ENCODE measurements at regions not wholly inside any gene's neighbourhood (a gene's known extent, or its start where the extent isn't known, plus 50 kb on each side); places are given as distances from the start of the nearest gene placed in this dataset.

GRCh38 chr6:148177589-148178233, 164.9 kb upstream of the SASH1 start:
- Histone ChIP-seq H3K9me3 (no peaks in the 10 kb centered on the region), H3K4me3 (no peak overlapping the region), H3K4me1 (no peaks in the 10 kb centered on the region), H3K27ac (no peak overlapping the region), H3K4me2 (no peak overlapping the region)
- no peak for FAIRE-seq
- peak; percentile 67 to 71 for TF ChIP-seq RAD21 (conservative IDR thresholded peaks at IDR 0.05 in 1 of 2, IDR thresholded peaks at IDR 0.05 in 1 of 2)
- TF ChIP-seq TP53 (CRISPR knock-in tag; IDR thresholded peaks at IDR 0.05) = no peak
- TF ChIP-seq ZFP36 (IDR thresholded peaks at IDR 0.05; ENCODE audit: borderline replicate concordance, partially characterized antibody) = no peak
- TF ChIP-seq CEBPB (IDR thresholded peaks at IDR 0.05) = peak in 1 of 2 experiments; percentile 62; a peak in 2 of 4 replicates
- TF ChIP-seq HOXB5 (CRISPR knock-in tag; IDR thresholded peaks at IDR 0.05) = no peak
- TF ChIP-seq, protein P1, sequence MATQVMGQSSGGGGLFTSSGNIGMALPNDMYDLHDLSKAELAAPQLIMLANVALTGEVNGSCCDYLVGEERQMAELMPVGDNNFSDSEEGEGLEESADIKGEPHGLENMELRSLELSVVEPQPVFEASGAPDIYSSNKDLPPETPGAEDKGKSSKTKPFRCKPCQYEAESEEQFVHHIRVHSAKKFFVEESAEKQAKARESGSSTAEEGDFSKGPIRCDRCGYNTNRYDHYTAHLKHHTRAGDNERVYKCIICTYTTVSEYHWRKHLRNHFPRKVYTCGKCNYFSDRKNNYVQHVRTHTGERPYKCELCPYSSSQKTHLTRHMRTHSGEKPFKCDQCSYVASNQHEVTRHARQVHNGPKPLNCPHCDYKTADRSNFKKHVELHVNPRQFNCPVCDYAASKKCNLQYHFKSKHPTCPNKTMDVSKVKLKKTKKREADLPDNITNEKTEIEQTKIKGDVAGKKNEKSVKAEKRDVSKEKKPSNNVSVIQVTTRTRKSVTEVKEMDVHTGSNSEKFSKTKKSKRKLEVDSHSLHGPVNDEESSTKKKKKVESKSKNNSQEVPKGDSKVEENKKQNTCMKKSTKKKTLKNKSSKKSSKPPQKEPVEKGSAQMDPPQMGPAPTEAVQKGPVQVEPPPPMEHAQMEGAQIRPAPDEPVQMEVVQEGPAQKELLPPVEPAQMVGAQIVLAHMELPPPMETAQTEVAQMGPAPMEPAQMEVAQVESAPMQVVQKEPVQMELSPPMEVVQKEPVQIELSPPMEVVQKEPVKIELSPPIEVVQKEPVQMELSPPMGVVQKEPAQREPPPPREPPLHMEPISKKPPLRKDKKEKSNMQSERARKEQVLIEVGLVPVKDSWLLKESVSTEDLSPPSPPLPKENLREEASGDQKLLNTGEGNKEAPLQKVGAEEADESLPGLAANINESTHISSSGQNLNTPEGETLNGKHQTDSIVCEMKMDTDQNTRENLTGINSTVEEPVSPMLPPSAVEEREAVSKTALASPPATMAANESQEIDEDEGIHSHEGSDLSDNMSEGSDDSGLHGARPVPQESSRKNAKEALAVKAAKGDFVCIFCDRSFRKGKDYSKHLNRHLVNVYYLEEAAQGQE (IDR thresholded peaks at IDR 0.05) = no peak
- no peak for TF ChIP-seq RNF2 (IDR thresholded peaks at IDR 0.05; ENCODE audit: borderline replicate concordance, low read depth)
- peak; percentile 81 for TF ChIP-seq SMC3 (IDR thresholded peaks at IDR 0.05)
- TF ChIP-seq, protein P2, sequence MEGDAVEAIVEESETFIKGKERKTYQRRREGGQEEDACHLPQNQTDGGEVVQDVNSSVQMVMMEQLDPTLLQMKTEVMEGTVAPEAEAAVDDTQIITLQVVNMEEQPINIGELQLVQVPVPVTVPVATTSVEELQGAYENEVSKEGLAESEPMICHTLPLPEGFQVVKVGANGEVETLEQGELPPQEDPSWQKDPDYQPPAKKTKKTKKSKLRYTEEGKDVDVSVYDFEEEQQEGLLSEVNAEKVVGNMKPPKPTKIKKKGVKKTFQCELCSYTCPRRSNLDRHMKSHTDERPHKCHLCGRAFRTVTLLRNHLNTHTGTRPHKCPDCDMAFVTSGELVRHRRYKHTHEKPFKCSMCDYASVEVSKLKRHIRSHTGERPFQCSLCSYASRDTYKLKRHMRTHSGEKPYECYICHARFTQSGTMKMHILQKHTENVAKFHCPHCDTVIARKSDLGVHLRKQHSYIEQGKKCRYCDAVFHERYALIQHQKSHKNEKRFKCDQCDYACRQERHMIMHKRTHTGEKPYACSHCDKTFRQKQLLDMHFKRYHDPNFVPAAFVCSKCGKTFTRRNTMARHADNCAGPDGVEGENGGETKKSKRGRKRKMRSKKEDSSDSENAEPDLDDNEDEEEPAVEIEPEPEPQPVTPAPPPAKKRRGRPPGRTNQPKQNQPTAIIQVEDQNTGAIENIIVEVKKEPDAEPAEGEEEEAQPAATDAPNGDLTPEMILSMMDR (IDR thresholded peaks at IDR 0.05) = peak; percentile 69
- DNase-seq (ENCODE audit: low read depth in 1 of 2, low spot score in 1 of 2) = peak; percentile 7 to 63
- ChIA-PET CTCF (interaction anchor here (0.6 to 3.7 kb wide), 50 partner anchors 9 to 786 kb away, joined by 3 to 33 read pairs (median 4); no protein-coding TSS in a partner anchor), POLR2A (no interaction called here)
- WGBS (ENCODE audit: missing lambda C conversion rate) = 62% methylated on average over 10 of the region's 10 CpGs
- ATAC-seq = peak; percentile 68; a peak in 5 of 6 replicates

GRCh38 chr6:148179786-148180185, 162.9 kb upstream of the SASH1 start:
- ChIA-PET CTCF (interaction anchor here (0.7 to 3.3 kb wide), 23 partner anchors 13 to 1318 kb away, joined by 3 to 19 read pairs (median 3); no protein-coding TSS in a partner anchor), POLR2A (no interaction called here)
- Histone ChIP-seq H3K4me3 (peak overlapping the region; percentile 44), H3K4me2 (peak overlapping the region; percentile 44; the same call in 2 of the 3 replicates), H3K9me3 (no peaks in the 10 kb centered on the region), H3K4me1 (no peaks in the 10 kb centered on the region), H3K27ac (peak overlapping the region; percentile 67 to 69)
- DNase-seq (ENCODE audit: low read depth in 1 of 2, low spot score in 1 of 2) = peak; percentile 18 to 44
- WGBS (ENCODE audit: missing lambda C conversion rate) = 0% methylated on average over 1 of the region's 1 CpG
- TF ChIP-seq, protein P2 (IDR thresholded peaks at IDR 0.05) = peak; percentile 64
- TF ChIP-seq SMC3 (IDR thresholded peaks at IDR 0.05) (peak; percentile 61), FOXS1 (CRISPR knock-in tag; IDR thresholded peaks at IDR 0.05) (no peak), RAD21 (conservative IDR thresholded peaks at IDR 0.05 in 1 of 2, IDR thresholded peaks at IDR 0.05 in 1 of 2) (peak; percentile 67 to 71)
- ATAC-seq = peak; percentile 83 to 90
- FAIRE-seq = no peak

DNA sequence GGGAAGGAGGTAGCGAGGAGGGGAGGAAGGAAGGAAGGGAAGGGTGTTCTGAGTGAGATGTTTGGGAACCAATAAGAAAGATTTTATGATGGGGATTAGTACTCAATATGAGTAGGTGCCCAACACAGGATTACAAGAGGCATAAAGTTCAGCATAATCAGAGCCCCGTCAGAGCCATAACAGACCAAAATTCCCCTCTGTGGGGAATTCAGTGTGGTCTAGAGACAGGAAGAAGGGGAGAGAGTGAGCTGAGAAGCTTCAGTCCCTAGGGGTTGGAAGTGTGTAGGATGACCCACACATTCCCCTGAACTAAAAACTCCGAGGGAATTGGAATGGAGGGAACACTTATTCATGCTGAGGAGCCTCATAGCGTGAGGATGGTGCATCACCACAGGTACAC, 160.3 kb upstream of the SASH1 start:
- H3K4me1 ChIP-seq = no peaks in the 10 kb centered on the region
- TF ChIP-seq FOXS1 (CRISPR knock-in tag; IDR thresholded peaks at IDR 0.05) = no peak
- TF ChIP-seq, protein P3, sequence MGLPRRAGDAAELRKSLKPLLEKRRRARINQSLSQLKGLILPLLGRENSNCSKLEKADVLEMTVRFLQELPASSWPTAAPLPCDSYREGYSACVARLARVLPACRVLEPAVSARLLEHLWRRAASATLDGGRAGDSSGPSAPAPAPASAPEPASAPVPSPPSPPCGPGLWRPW (IDR thresholded peaks at IDR 0.05) = no peak
- TF ChIP-seq KDM5A (IDR thresholded peaks at IDR 0.05) = no peak
- TF ChIP-seq ZC3H11A (IDR thresholded peaks at IDR 0.05) = no peak
- no peak for TF ChIP-seq HEYL (CRISPR knock-in tag; IDR thresholded peaks at IDR 0.05)
- no peak for TF ChIP-seq EHF (CRISPR knock-in tag; IDR thresholded peaks at IDR 0.05)
- TF ChIP-seq TP53 (CRISPR knock-in tag; IDR thresholded peaks at IDR 0.05) = no peak
- no peak for TF ChIP-seq JUN (IDR thresholded peaks at IDR 0.05)
- no peak for TF ChIP-seq RCOR1 (IDR thresholded peaks at IDR 0.05; ENCODE audit: low read depth, low read length)
- no peak for TF ChIP-seq NR3C1 (IDR thresholded peaks at IDR 0.05)
- DNase-seq (ENCODE audit: low read depth in 1 of 2, low spot score in 1 of 2) (no peak), FAIRE-seq (no peak), ATAC-seq (no peak)
- H3K4me3 ChIP-seq = no peak overlapping the region
- CTCF ChIA-PET = interaction anchor here (3.3 kb wide), 1 partner anchor 675 kb away, joined by 19 read pairs; no protein-coding TSS in a partner anchor
- H3K4me2 ChIP-seq = no peak overlapping the region
- POLR2A ChIA-PET = no interaction called here
- 49% methylated on average over 4 of the region's 4 CpGs for WGBS (ENCODE audit: missing lambda C conversion rate)
- H3K27ac ChIP-seq = no peak overlapping the region
- H3K9me3 ChIP-seq = no peaks in the 10 kb centered on the region
